Adipocyte (in vitro differentiated cells): ENCODE measurements at regions not wholly inside any gene's neighbourhood (a gene's known extent, or its start where the extent isn't known, plus 50 kb on each side); places are given as distances from the start of the nearest gene placed in this dataset.

ENCODE experiments used
- DNase-seq: peaks from one replicate; pipeline ENCODE4 v3.0.0-alpha.2; 2015; ENCODE audit warnings: low read depth
- H3K27me3 ChIP-seq: replicated peaks from 2 replicates; pipeline ENCODE4 v1.7.0; 2013; ENCODE audit warnings: mild to moderate bottlenecking, low read length, moderate library complexity; ENCODE audit not compliant: control insufficient read depth, insufficient read depth
- H3K36me3 ChIP-seq: 2 replicates; pipeline ENCODE4 v1.7.0; 2013; ENCODE audit warnings: low read length, mild to moderate bottlenecking, moderate library complexity; ENCODE audit not compliant: control insufficient read depth, insufficient read depth, severe bottlenecking
- H3K4me1 ChIP-seq: 2 replicates; pipeline ENCODE4 v1.7.0; 2013; ENCODE audit warnings: mild to moderate bottlenecking, low read length, moderate library complexity; ENCODE audit not compliant: control insufficient read depth, insufficient read depth
- H3K4me3 ChIP-seq: 2 replicates; pipeline ENCODE4 v1.7.0; 2013; ENCODE audit warnings: mild to moderate bottlenecking, low read length, moderate library complexity
- H3K9ac ChIP-seq: 2 replicates; pipeline ENCODE4 v1.7.0; 2013; ENCODE audit warnings: mild to moderate bottlenecking, low read length, moderate library complexity
- H3K9me3 ChIP-seq: 2 replicates; pipeline ENCODE4 v1.7.0; 2013; ENCODE audit warnings: mild to moderate bottlenecking, low read length, moderate library complexity; ENCODE audit not compliant: control insufficient read depth

DNA sequence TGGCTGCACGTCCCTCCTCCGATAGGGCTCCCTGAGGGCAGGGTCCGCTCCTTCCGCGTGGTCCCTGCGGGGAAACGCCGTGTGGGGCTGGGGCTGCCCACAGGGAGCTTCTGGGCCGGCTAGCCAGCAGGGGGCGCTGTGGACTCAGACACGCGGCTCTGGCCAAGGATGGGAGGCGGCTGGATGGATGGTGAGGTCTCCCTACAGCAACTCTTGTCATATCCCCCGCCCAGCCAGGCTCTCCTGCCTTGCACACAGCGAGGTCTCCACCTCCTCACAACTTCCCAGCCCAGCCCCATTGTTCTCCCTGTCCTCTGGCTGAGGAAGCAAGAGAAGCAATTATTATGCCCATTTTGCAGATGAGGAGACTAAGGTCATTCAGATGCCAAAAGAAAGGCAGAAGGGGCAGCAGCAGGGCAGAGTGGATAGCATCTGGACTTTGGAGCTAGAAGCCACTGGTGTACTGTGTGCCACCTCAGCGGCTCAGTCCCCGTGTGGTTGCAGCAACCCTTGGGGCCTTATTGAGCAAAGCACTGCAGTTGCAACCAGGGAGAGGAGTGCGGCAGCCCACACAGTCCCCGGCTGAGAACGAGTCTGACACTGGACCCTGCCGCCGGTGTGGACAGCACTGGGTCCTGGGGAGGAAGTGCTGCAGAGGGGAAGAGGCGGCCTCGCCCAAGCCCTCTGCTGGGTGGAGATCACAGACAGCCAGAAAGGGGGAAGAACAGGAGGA is 99.0 kb downstream of the ZFP36L2 start:
- H3K9me3 ChIP-seq = no peaks in the 10 kb centered on the region
- no peak for DNase-seq
- no peak overlapping the region for H3K9ac ChIP-seq
- H3K4me1 ChIP-seq = peaks cover 34% of the 10 kb centered on the region
- H3K4me3 ChIP-seq = no peak overlapping the region
- no peaks in the 10 kb centered on the region for H3K36me3 ChIP-seq
- no peaks in the 10 kb centered on the region for H3K27me3 ChIP-seq

DNA sequence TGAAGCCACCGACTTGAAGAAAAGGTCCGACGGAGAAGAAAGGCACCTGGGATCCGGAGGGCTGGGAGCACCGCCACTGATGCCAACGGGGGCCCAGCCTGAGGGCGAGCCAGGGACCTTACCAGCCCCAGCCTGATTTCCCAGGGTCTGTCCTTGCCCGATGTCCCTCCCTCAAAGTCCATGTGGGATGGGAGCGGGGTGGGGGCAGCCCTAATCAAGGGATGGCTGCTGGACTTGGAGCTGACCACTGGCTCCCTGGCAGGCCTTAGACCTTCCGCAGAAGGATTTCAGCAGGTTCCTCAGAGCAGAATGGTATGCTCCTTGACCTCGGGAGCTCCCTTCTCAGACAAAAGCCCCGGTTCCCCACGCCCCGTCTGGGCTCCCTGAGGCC is 99.6 kb downstream of the ZFP36L2 start:
- H3K4me3 ChIP-seq = no peak overlapping the region
- H3K27me3 ChIP-seq = no peaks in the 10 kb centered on the region
- no peak for DNase-seq
- peaks cover 34% of the 10 kb centered on the region for H3K4me1 ChIP-seq
- H3K9me3 ChIP-seq = no peaks in the 10 kb centered on the region
- H3K9ac ChIP-seq = no peak overlapping the region
- H3K36me3 ChIP-seq = no peaks in the 10 kb centered on the region

DNA sequence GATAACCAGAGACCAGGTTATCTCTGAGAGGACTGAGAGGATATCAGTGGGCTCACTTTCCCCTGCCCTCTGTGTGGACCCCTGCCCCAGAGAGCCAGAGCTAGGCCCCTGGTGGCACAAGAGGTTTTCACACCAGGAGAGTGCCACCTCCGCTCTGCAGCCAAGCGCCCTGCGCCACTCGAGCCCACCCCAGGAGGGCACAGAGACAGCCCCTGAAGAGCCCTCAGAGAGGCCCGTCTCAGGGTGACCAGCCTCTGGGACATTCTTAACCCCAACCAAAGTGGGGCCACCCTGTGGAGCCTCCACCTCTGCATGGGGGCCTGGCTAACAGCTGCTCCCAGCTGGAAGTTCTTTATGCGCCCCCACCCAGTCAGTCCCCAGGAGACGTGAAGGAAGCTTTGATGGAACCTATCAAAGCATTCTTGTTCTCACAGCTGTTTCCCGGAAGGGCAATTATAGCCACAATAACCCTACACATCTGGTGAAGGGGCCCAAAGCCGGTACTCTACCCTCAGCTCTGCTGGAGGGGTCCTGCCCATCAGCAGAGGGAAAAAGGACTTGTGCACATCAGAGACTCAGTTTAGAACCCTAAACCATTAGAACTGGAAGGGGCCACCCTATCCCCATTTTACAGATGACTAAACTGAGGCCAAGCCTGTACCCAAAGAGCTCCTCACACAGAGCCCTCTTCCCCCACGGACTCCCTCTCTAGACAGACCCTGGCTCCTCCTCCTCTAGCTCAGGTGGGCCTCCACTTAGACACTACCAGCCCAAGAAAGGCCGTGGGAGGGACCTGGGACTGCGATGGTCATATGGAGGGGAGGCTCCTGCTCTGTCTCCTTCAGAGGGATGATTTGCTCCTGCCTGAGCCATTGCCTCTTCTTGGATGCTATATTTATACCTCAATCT is 101.1 kb downstream of the ZFP36L2 start:
- Histone ChIP-seq H3K36me3 (no peaks in the 10 kb centered on the region), H3K27me3 (no peaks in the 10 kb centered on the region), H3K4me3 (no peak overlapping the region), H3K4me1 (peaks cover 21% of the 10 kb centered on the region), H3K9ac (no peak overlapping the region), H3K9me3 (no peaks in the 10 kb centered on the region)
- DNase-seq = no peak

DNA sequence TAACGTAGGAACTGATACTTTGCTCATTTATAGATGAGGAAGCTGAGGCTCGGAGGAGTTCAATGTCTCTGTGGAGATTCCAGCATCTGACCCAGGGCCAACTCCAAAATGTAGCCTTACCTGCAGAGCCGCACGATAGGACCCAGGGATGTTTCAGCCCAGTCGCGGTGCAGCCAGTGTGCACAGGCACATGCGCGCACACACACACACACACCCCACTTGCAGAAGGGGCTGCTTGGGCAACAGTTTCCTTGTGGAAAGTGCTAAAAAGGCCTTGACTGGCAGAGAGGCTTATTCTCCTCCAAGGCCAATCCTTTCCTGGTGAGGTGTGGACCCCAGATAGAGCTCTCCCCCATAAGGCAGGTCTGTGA is 101.7 kb downstream of the ZFP36L2 start:
- H3K9ac ChIP-seq = no peak overlapping the region
- H3K4me1 ChIP-seq = peaks cover 14% of the 10 kb centered on the region
- no peaks in the 10 kb centered on the region for H3K36me3 ChIP-seq
- DNase-seq = no peak
- no peaks in the 10 kb centered on the region for H3K27me3 ChIP-seq
- peaks cover 2% of the 10 kb centered on the region for H3K9me3 ChIP-seq
- no peak overlapping the region for H3K4me3 ChIP-seq

DNA sequence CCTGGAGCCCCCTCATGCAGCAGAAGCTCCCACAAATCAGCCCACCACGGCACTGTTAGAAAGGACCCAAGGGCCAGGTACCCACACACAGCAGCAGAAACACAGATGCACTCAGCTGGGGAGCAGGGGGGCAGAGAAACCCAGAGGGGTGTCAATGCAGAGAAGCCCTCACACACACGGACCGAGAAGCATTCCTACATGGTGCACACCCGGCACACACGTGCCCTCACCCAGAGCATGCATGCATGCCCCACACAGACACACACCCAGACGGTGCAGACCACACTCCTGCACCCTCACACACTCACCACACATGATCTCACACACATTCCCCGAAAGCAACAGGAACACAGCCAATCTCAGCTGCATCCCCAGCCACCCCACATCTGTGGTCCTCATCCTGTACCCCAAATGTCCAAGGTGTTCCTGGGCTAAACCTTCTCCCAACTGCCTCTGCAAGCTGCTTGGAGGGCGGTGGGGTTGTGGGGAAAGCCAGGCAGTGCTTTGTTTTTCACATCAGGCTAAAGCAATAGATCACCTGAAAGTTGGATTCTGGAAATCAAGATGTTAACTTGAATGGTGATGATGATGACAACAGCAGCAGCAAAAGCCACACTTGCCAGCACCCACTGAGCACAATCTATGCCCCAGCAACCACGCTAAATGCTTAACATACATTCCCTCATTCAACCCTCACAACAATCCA is 102.3 kb downstream of the ZFP36L2 start:
- Histone ChIP-seq H3K36me3 (no peaks in the 10 kb centered on the region), H3K9me3 (peaks cover 7% of the 10 kb centered on the region), H3K4me3 (no peak overlapping the region), H3K4me1 (peaks cover 9% of the 10 kb centered on the region), H3K27me3 (no peaks in the 10 kb centered on the region), H3K9ac (no peak overlapping the region)
- no peak for DNase-seq

DNA sequence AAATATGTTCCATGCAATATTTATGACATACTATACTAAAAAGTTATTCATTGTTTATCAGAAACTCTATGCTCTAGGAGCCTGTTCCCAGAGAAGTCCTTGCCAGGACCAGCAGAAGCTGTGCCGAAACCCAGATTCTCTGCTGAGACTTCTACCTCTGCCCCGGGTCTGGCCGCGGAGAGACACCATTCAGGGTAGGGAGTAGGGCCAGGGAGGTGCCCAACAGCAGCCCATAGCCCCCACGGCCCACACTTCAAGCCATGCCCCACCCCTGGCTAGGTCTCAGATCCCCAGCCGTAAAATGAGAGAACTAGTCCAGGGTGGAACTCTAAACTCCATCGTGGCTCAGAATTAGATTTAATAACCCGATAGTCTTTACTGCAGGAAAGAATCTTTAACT is 102.9 kb downstream of the ZFP36L2 start:
- Histone ChIP-seq H3K4me1 (peaks cover 9% of the 10 kb centered on the region), H3K4me3 (no peak overlapping the region), H3K36me3 (no peaks in the 10 kb centered on the region), H3K9ac (no peak overlapping the region), H3K27me3 (no peaks in the 10 kb centered on the region), H3K9me3 (peaks cover 9% of the 10 kb centered on the region)
- DNase-seq = no peak

DNA sequence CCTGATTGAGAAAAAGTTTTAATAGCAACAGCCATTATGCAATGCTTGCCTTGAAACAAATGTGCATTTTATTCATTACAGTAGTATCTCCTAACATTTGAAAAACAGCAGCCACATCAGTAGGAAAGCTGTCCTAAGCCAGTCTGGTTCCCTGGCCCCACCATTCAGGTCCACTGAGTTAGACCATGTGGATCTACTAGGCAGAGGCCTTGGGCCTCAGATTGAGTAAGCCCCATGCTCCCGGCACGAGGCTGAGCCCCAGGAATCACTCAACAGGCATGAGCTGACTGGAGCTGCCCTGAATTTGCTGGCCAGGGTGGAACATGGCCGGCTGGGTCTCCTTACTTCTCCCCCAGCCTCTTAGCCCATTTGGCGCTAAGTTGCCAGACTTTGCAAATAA is 103.4 kb downstream of the ZFP36L2 start:
- Histone ChIP-seq H3K36me3 (no peaks in the 10 kb centered on the region), H3K4me1 (peaks cover 9% of the 10 kb centered on the region), H3K9me3 (peaks cover 11% of the 10 kb centered on the region), H3K9ac (no peak overlapping the region), H3K4me3 (no peak overlapping the region), H3K27me3 (no peaks in the 10 kb centered on the region)
- DNase-seq = peak; percentile 52

DNA sequence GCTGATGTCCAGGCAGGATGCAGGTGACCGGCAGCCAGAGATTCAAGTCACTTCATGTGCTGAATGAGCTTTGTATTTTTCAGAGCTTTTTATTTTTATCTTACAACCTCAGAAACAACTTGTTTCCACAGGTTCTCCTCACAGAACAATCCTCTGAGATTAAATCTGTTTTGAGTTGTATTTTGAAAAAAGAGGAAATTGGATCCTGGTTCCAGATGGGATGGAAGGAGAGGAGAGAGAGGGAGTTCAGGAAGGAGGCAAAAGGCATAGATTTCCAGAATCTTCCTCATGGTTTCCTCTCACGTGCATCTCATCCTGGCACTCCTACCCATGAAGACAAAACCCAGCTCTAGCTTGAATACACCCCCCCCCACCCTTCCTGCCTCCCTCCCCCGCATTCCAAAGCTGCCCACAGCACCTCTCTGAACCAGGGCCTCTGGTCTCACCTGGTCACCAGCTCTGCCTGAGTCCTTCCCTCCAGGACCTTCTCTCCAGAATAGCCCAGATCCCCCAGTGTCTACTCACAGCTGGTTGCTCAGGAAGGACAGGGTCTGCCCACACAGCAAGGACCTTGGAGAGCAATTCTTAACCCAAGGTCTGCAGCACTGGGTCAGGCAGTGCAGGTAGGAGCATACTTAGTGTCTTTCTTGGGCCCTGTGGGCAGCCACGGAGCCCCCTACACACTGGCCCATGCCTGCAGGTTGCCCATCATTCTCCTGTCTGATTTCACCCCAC is 104.7 kb downstream of the ZFP36L2 start:
- H3K9me3 ChIP-seq = peaks cover 13% of the 10 kb centered on the region
- no peaks in the 10 kb centered on the region for H3K36me3 ChIP-seq
- H3K4me3 ChIP-seq = no peak overlapping the region
- no peak overlapping the region for H3K9ac ChIP-seq
- no peak for DNase-seq
- H3K4me1 ChIP-seq = peaks cover 9% of the 10 kb centered on the region
- H3K27me3 ChIP-seq = no peaks in the 10 kb centered on the region

DNA sequence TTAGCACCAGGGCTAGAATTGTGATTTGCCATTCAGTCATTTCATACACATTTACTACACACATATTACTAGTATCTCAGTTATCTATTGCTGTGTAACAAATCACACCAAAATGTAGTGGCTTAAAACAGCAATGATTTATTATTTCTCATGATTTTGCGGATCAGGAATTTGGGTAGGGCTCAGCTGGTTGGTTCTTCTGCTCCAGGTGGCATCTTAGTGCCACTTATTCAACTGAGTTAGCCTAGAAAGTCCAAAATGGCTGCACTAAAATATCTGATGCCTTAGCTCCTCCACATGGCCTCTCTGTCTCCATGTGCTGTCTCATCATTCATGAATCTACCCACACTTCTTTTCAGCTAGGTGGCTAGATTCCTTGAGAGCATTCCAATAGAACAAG is 107.1 kb downstream of the ZFP36L2 start:
- no peaks in the 10 kb centered on the region for H3K27me3 ChIP-seq
- H3K9me3 ChIP-seq = peaks cover 13% of the 10 kb centered on the region
- H3K36me3 ChIP-seq = no peaks in the 10 kb centered on the region
- DNase-seq = no peak
- H3K9ac ChIP-seq = no peak overlapping the region
- peaks cover 9% of the 10 kb centered on the region for H3K4me1 ChIP-seq
- no peak overlapping the region for H3K4me3 ChIP-seq

DNA sequence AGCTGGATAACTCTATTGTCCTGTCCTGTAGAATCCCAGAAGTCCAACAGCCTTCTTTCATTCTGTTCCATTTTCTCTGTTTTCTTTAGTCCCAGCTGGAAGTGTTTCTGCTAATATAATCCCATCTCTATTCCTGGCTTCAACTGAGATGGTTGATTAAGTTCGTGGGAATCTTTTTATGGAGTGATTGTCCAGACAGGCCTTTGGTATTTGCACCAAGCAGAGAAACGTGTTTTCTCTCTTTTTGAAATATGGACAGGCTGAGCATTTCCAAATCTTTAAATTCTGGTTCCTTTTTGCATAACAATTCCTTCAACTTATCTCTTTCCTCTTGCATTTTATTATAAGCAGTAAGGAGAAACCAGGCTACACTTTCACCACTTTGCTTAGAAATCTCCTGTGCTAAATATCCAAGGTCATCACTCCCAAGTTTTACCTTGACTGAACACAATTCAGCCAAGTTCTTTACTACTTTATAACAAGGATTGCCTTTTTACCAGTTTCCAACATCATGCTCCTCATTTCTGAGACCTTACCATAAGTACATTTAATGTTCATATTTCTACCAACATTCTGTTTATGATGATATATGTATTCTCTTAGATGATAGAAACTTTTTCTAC is 108.8 kb downstream of the ZFP36L2 start:
- Histone ChIP-seq H3K4me1 (peaks cover under 1% of the 10 kb centered on the region), H3K27me3 (no peaks in the 10 kb centered on the region), H3K9ac (no peak overlapping the region), H3K4me3 (no peak overlapping the region), H3K36me3 (no peaks in the 10 kb centered on the region), H3K9me3 (peaks cover 13% of the 10 kb centered on the region)
- DNase-seq = no peak
